Liver (tissue), 8 donors: ENCODE measurements at regions not wholly inside any gene's neighbourhood (a gene's known extent, or its start where the extent isn't known, plus 50 kb on each side); places are given as distances from the start of the nearest gene placed in this dataset.

Experiments
- DNase-seq: peaks from one replicate; pipeline ENCODE4 v3.0.0-alpha.2; 2017; ENCODE audit warnings: low spot score
- H3K27ac ChIP-seq, 2 donors: one replicate each; pipeline ENCODE4 v1.7.0; 2013; ENCODE audit warnings: inconsistent platforms in 2 of 2, low read length in 2 of 2, control low read depth in 1 of 2, low read depth in 1 of 2, mild to moderate bottlenecking in 1 of 2
- H3K27me3 ChIP-seq, 4 donors: one replicate each; pipeline versions ENCODE4 v1.6.1 to v1.7.0; 2013; ENCODE audit warnings: low read length in 3 of 4, inconsistent platforms in 1 of 4, mild to moderate bottlenecking in 1 of 4, moderate library complexity in 1 of 4; ENCODE audit not compliant: control insufficient read depth in 4 of 4, insufficient read depth in 4 of 4
- H3K36me3 ChIP-seq, 4 donors: one replicate each; pipeline versions ENCODE4 v1.6.1 to v1.7.0; 2013; ENCODE audit warnings: low read length in 3 of 4, mild to moderate bottlenecking in 3 of 4, low read depth in 1 of 4, moderate library complexity in 1 of 4; ENCODE audit not compliant: control insufficient read depth in 4 of 4, insufficient read depth in 3 of 4
- H3K4me1 ChIP-seq, 4 donors: one replicate each; pipeline versions ENCODE4 v1.6.1 to v1.7.0; 2013; ENCODE audit warnings: low read length in 3 of 4, mild to moderate bottlenecking in 3 of 4, moderate library complexity in 1 of 4; ENCODE audit not compliant: control insufficient read depth in 4 of 4, insufficient read depth in 4 of 4
- H3K4me3 ChIP-seq, 3 donors: one replicate each; pipeline versions ENCODE4 v1.6.1 to v1.7.0; 2013; ENCODE audit warnings: low read length in 3 of 3, control low read depth in 1 of 3, low read depth in 1 of 3, mild to moderate bottlenecking in 1 of 3
- H3K9ac ChIP-seq, 2 donors: one replicate each; pipeline ENCODE4 v1.7.0; 2013; ENCODE audit warnings: low read length in 2 of 2, mild to moderate bottlenecking in 2 of 2, moderate library complexity in 2 of 2, control low read depth in 1 of 2, low read depth in 1 of 2
- H3K9me3 ChIP-seq, 4 donors: one replicate each; pipeline versions ENCODE4 v1.6.1 to v1.7.0; 2013; ENCODE audit warnings: low read length in 3 of 4; ENCODE audit not compliant: control insufficient read depth in 4 of 4
- CTCF ChIP-seq: fragments of 150-350 bp; IDR thresholded peaks from 2 replicates; pipeline ENCODE4 v1.5.1; 2017; ENCODE audit warnings: improper control_type of control experiment, low read depth, low read length; ENCODE audit not compliant: missing input control
- EGR1 ChIP-seq, 2 donors: IDR thresholded peaks; 2 replicates each; pipeline ENCODE4 v1.6.1; 2016 to 2018; ENCODE audit warnings: antibody characterized with exemption in 2 of 2, low read depth in 2 of 2
- FOXA1 ChIP-seq: IDR thresholded peaks from 2 replicates; pipeline ENCODE4 v1.6.1; 2016; ENCODE audit warnings: antibody characterized with exemption
- FOXA2 ChIP-seq: IDR thresholded peaks from 2 replicates; pipeline ENCODE4 v1.6.1; 2016; ENCODE audit warnings: antibody characterized with exemption
- GABPA ChIP-seq, 2 donors: IDR thresholded peaks in 1 of 2; conservative IDR thresholded peaks in 1 of 2; 2 replicates each; pipeline ENCODE4 v1.6.1; 2016; ENCODE audit warnings: antibody characterized with exemption in 2 of 2, mild to moderate bottlenecking in 1 of 2, moderate library complexity in 1 of 2
- JUND ChIP-seq, 2 donors: IDR thresholded peaks; 2 replicates each; pipeline ENCODE4 v1.6.1; 2016; ENCODE audit warnings: antibody characterized with exemption in 2 of 2
- NR2F2 ChIP-seq: IDR thresholded peaks from 2 replicates; pipeline ENCODE4 v1.6.1; 2016; ENCODE audit warnings: antibody characterized with exemption
- RAD21 ChIP-seq, 2 donors: IDR thresholded peaks; 2 replicates each; pipeline ENCODE4 v1.6.1; 2016; ENCODE audit warnings: antibody characterized with exemption in 2 of 2, mild to moderate bottlenecking in 2 of 2
- RXRA ChIP-seq, 2 donors: IDR thresholded peaks; 2 replicates each; pipeline ENCODE4 v1.6.1; 2017 to 2018; ENCODE audit warnings: antibody characterized with exemption in 2 of 2, mild to moderate bottlenecking in 1 of 2
- SP1 ChIP-seq: IDR thresholded peaks from 2 replicates; pipeline ENCODE4 v1.6.1; 2018; ENCODE audit warnings: antibody characterized with exemption, mild to moderate bottlenecking
- TAF1 ChIP-seq: conservative IDR thresholded peaks from 2 replicates; pipeline ENCODE4 v1.6.1; 2016; ENCODE audit warnings: antibody characterized with exemption, mild to moderate bottlenecking
- YY1 ChIP-seq: IDR thresholded peaks from 2 replicates; pipeline ENCODE4 v1.6.1; 2016; ENCODE audit warnings: antibody characterized with exemption, mild to moderate bottlenecking
- WGBS: extraction: QIAGEN DNeasy Blood & Tissue Kit; methylation state at CpG from one replicate; pipeline ENCODE4 v1.1.7; 2013; 5-methylcytosine and 5-hydroxymethylcytosine counted together
- TF ChIP-seq, protein P1 (sequence below): IDR thresholded peaks from 2 replicates; pipeline ENCODE4 v1.6.1; 2016; ENCODE audit warnings: antibody characterized with exemption
- TF ChIP-seq, protein P2 (sequence below): IDR thresholded peaks from 2 replicates; pipeline ENCODE4 v1.6.1; 2016; ENCODE audit warnings: antibody characterized with exemption, mild to moderate bottlenecking
- donor health status: healthy.
- donor health status: healthy.
- donor health status: healthy.
- donor health status: healthy.
- donor health status: healthy.

GRCh38 chr11:69925366-69926196, 106.4 kb upstream of the FGF3 start (continued):
- TF ChIP-seq CTCF = no peak
- no peak for TF ChIP-seq FOXA1

DNA sequence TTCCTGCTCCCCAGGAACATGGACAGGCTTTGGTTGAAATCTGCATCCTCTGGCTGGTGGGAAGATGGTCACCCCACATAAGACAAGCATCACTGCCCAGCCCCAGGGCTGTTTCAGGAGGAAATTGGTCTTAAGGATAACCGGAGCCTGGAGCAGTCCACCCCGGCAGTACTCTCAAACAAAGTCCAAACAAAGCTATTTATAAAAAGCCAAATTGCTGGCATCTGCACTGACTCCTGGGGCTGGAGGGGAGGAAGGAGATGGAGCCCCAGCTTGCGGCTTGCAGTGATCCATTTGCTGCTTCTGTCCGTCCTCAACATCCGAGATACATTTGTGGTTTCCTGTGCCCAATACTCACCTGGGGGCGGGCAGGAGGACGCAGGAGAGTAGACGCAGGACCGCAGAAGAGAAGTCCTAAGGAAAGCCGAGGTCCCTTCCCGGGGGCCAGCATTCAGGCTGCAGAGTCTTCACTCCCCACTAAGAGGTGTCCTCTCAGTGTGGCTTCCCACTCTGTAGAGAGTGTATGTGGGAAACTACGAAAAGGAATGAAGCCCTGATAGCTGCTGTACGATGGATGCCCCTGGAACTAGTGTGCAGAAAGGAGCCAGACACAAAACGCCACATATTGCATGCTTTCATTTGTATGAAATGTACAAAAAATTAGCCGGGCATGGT, 107.3 kb upstream of the FGF3 start:
- peaks cover 0 to 3% (median 0%) of the 10 kb centered on the region in 4 donors for H3K27me3 ChIP-seq
- WGBS = 54% methylated on average over 15 of the region's 15 CpGs

DNA sequence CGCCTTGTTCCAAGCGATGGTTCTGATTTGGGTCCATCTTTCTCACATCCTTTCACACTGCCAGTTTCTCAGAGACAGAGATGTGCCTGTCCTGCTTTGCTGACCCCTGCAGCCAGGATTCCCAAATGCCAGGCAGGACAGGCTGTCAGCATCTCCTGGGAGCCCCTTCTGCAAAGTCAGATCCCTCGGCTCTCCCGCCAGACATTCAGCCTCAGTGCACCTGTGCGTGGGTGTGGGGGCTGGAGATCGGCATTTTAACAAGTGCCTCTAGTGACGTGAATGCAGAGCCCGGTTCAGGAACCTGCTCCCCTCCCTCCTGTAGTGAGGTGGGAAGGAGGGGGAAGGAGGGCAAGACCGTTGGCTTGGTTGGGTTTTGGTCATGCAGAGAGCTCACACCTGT, 108.9 kb upstream of the FGF3 start:
- no peaks in the 10 kb centered on the region for H3K36me3 ChIP-seq
- no peaks in the 10 kb centered on the region for H3K4me1 ChIP-seq
- no peak for DNase-seq
- TF ChIP-seq SP1 = no peak
- no peak for TF ChIP-seq JUND (IDR thresholded peaks at IDR 0.05)
- TF ChIP-seq NR2F2 = no peak
- TF ChIP-seq RXRA (IDR thresholded peaks at IDR 0.05) = no peak
- no peak for TF ChIP-seq EGR1 (IDR thresholded peaks at IDR 0.05; ENCODE audit: low read depth in 2 of 2)
- no peak overlapping the region for H3K9ac ChIP-seq
- no peak overlapping the region for H3K27ac ChIP-seq
- no peaks in the 10 kb centered on the region for H3K9me3 ChIP-seq
- peaks cover 0 to 3% (median 0%) of the 10 kb centered on the region in 4 donors for H3K27me3 ChIP-seq
- H3K4me3 ChIP-seq = no peak overlapping the region
- WGBS = 74% methylated on average over 9 of the region's 9 CpGs

More for the DNA sequence above, 107.3 kb upstream of the FGF3 start:
- DNase-seq = no peak
- no peak overlapping the region for H3K9ac ChIP-seq
- H3K4me3 ChIP-seq = no peak overlapping the region
- no peaks in the 10 kb centered on the region for H3K9me3 ChIP-seq
- no peak for TF ChIP-seq SP1
- no peak for TF ChIP-seq RAD21 (IDR thresholded peaks at IDR 0.05)
- no peak for TF ChIP-seq YY1
- no peak for TF ChIP-seq TAF1
- no peaks in the 10 kb centered on the region for H3K4me1 ChIP-seq
- no peak overlapping the region for H3K27ac ChIP-seq
- H3K36me3 ChIP-seq = no peaks in the 10 kb centered on the region

- WGBS = 89% methylated on average over 3 of the region's 3 CpGs
- TF ChIP-seq EGR1 (IDR thresholded peaks at IDR 0.05; ENCODE audit: low read depth in 2 of 2) (no peak), RXRA (IDR thresholded peaks at IDR 0.05) (no peak), TAF1 (no peak), FOXA1 (no peak), NR2F2 (no peak), YY1 (no peak), SP1 (no peak), GABPA (IDR thresholded peaks at IDR 0.05 in 1 of 2, conservative IDR thresholded peaks at IDR 0.05 in 1 of 2) (no peak), FOXA2 (no peak)
- TF ChIP-seq, protein P1, sequence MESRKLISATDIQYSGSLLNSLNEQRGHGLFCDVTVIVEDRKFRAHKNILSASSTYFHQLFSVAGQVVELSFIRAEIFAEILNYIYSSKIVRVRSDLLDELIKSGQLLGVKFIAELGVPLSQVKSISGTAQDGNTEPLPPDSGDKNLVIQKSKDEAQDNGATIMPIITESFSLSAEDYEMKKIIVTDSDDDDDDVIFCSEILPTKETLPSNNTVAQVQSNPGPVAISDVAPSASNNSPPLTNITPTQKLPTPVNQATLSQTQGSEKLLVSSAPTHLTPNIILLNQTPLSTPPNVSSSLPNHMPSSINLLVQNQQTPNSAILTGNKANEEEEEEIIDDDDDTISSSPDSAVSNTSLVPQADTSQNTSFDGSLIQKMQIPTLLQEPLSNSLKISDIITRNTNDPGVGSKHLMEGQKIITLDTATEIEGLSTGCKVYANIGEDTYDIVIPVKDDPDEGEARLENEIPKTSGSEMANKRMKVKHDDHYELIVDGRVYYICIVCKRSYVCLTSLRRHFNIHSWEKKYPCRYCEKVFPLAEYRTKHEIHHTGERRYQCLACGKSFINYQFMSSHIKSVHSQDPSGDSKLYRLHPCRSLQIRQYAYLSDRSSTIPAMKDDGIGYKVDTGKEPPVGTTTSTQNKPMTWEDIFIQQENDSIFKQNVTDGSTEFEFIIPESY = no peak
- TF ChIP-seq, protein P2, sequence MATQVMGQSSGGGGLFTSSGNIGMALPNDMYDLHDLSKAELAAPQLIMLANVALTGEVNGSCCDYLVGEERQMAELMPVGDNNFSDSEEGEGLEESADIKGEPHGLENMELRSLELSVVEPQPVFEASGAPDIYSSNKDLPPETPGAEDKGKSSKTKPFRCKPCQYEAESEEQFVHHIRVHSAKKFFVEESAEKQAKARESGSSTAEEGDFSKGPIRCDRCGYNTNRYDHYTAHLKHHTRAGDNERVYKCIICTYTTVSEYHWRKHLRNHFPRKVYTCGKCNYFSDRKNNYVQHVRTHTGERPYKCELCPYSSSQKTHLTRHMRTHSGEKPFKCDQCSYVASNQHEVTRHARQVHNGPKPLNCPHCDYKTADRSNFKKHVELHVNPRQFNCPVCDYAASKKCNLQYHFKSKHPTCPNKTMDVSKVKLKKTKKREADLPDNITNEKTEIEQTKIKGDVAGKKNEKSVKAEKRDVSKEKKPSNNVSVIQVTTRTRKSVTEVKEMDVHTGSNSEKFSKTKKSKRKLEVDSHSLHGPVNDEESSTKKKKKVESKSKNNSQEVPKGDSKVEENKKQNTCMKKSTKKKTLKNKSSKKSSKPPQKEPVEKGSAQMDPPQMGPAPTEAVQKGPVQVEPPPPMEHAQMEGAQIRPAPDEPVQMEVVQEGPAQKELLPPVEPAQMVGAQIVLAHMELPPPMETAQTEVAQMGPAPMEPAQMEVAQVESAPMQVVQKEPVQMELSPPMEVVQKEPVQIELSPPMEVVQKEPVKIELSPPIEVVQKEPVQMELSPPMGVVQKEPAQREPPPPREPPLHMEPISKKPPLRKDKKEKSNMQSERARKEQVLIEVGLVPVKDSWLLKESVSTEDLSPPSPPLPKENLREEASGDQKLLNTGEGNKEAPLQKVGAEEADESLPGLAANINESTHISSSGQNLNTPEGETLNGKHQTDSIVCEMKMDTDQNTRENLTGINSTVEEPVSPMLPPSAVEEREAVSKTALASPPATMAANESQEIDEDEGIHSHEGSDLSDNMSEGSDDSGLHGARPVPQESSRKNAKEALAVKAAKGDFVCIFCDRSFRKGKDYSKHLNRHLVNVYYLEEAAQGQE = no peak
Measured at GRCh38 chr11:69928975-69929374, 109.8 kb upstream of the FGF3 start.

More at GRCh38 chr11:69928975-69929374, 109.8 kb upstream of the FGF3 start:
- Histone ChIP-seq H3K36me3 (no peaks in the 10 kb centered on the region), H3K27me3 (peaks cover 0 to 3% (median 0%) of the 10 kb centered on the region in 4 donors), H3K9ac (no peak overlapping the region), H3K4me3 (no peak overlapping the region), H3K9me3 (no peaks in the 10 kb centered on the region), H3K4me1 (no peaks in the 10 kb centered on the region), H3K27ac (no peak overlapping the region)
- DNase-seq = no peak
